OCI-LY7 (cell line): ENCODE measurements at regions not wholly inside any gene's neighbourhood (a gene's known extent, or its start where the extent isn't known, plus 50 kb on each side); places are given as distances from the start of the nearest gene placed in this dataset.

Source experiments
- EZH2phosphoT487 ChIP-seq: fragments of 200-600 bp; sonication (generic); IDR thresholded peaks from 2 replicates; pipeline ENCODE4 v1.6.1; 2018; ENCODE audit warnings: low read depth, borderline replicate concordance, mild to moderate bottlenecking, mixed run types, antibody characterized with exemption, low read length, moderate library complexity, mixed read lengths
- TF ChIP-seq, protein P1 (sequence below): fragments of 200-600 bp; sonication (generic); conservative IDR thresholded peaks from 2 replicates; pipeline ENCODE4 v1.5.1; 2014; ENCODE audit warnings: mild to moderate bottlenecking, antibody characterized with exemption, low read length, moderate library complexity, mixed read lengths

DNA sequence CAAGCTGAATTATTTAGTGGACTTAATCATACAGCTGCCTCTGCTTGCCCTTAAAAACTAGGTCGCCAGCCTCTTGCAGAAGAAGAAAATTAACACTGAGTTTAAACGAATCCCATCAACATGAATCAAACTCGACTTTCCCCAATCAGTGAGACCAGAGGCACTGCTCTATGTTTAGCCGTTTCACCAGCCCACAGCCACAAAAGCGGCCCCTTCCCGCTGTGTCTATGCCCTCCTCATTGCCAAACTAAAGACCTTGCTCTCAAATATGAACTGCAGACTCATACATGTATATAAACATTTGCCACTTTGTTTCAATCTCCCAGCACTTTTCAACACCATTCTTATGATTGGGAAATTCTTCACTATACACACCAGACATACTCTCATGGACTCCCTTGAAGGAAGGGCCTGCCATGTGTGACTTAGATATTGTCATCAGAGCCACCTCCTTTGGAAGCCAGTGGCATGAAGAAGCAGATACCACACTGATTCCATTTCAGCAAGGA is 105.8 kb upstream of the ADGRF1 start:
- TF ChIP-seq, protein P1, sequence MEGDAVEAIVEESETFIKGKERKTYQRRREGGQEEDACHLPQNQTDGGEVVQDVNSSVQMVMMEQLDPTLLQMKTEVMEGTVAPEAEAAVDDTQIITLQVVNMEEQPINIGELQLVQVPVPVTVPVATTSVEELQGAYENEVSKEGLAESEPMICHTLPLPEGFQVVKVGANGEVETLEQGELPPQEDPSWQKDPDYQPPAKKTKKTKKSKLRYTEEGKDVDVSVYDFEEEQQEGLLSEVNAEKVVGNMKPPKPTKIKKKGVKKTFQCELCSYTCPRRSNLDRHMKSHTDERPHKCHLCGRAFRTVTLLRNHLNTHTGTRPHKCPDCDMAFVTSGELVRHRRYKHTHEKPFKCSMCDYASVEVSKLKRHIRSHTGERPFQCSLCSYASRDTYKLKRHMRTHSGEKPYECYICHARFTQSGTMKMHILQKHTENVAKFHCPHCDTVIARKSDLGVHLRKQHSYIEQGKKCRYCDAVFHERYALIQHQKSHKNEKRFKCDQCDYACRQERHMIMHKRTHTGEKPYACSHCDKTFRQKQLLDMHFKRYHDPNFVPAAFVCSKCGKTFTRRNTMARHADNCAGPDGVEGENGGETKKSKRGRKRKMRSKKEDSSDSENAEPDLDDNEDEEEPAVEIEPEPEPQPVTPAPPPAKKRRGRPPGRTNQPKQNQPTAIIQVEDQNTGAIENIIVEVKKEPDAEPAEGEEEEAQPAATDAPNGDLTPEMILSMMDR, result no peak
- no peak for TF ChIP-seq EZH2phosphoT487
